NCI-H2081 (cell line): ENCODE measurements at regions not wholly inside any gene's neighbourhood (a gene's known extent, or its start where the extent isn't known, plus 50 kb on each side); places are given as distances from the start of the nearest gene placed in this dataset.

Experiments
- DNase-seq, 2 experiments: peaks; one replicate each; lab custom pipeline; 2025; lab: John Stamatoyannopoulos, UW

DNA sequence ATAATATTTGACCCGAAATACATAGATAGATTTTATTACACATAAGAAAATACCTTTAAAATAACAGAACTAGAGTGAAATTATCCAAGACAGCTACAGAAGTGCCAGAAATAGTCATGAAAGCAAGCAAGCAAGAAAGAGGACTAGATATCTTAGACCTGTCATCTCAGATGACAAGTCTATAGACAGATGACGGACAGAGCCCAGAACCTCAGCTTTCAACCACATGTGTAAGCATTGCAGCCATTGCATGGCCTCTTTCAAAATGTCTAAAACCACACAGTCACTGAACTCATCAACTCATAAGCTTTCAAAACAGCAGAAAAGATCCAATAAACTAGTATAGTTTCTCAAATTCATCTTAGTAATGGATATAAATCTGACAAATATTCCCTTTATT, 59.8 kb upstream of the FHIT start:
- no peak for DNase-seq

DNA sequence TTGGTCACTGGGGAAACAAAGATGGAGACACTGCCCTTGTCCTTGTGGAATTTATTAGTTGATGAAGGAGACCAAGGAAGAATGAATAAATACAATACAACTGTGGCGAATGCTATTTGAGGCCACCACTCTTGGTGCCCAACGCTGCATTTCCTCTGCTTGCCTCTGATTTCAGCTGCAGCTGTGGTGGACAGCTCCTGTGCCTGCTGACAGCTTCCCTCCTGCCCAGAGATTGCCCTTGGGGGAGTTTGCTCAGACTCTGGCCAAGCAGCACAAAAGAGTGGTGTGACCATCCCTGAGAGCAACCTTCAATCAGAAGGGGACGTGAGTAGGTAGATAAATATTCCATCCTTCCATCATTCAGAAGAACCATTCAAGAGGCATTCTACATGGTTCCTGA, 64.6 kb upstream of the FHIT start:
- no peak for DNase-seq

- DNase-seq: no peak
Measured at GRCh38 chr3:61323094-61323493, 71.8 kb upstream of the FHIT start.

GRCh38 chr3:61331929-61332552, 80.8 kb upstream of the FHIT start:
- no peak for DNase-seq

GRCh38 chr3:61333192-61333961, 82.1 kb upstream of the FHIT start:
- DNase-seq: no peak

DNA sequence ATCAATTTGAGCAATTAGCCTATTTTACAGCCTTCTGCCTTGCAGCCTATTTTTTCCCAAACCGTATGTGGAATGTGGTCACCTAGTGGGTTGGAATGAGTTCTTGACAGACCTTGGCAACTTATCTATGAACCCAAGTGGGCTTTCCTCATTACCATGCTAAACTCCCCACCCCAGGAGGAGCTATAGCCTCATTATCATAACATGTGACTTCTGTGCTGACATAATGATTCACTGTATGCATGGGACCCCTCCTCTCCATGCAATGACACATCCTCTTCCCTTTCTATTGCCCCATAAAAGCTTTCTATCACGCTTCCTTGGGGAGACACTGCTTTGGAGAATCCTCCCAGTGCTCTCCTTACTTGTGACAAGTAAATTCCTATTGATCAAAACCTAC, 83.5 kb upstream of the FHIT start:
- no peak for DNase-seq

DNA sequence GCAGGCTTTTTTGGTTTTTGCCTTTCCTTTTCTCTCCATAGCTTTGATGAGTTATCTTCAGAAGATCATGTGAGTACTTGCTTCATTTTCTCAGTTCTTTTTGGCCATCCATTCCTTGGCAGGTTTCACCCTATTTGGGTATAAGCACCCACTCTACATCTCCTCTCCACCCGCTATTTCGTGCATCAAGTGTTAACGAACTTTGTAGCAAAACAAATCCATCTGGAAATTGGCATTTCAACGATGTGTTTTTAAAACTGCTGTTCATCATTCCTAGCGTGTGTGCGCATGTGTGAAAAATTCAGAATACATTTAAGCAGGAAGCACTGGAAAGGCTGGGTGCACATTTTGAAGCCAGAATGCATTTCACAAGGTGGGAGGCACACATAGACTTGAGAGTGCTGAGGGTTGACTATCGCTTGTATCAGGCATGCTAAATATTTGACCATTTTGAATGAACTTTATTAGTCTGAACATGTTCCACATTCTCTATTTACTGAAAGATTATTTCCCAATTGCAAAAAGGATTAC, 89.7 kb upstream of the FHIT start:
- no peak for DNase-seq

DNA sequence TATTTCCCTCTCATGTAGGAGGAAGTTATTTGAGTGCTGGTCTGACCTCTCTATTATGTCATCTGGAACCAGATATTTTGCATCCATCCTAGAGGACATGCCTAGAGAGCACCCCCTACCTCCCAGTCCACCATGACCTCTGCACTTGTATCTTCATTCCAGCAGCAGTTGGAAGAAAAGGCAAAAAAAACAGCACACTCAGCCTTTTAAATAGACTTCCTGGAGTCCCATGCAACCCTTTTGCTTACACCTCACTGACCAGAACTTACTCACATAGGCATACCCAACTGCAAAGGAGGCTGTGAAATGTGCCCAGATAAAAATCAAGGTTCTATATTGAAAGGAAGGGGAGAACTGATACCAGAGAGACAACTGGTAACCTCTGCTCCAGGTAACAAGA, 92.3 kb upstream of the FHIT start:
- no peak for DNase-seq

DNA sequence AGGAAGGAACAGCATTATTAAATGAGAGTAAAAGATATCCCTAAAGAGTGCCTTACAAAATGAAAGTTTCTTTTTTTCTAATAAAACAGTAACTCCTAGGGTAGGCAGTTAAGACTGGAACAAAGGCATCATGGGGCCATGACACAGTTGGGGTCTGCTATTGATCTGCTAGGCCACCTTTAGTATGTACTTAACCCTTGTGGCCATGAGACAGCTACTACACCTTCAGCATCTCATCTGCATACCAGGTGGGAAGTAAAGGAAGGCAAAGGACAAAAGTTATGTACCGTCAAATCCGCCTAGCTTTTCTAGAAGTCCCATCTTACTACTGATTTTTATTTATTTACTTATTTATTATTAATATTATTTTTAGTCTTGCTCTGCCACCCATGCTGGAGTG, 93.8 kb upstream of the FHIT start:
- DNase-seq: no peak

GRCh38 chr3:61347981-61348380, 96.7 kb upstream of the FHIT start:
- DNase-seq: no peak

- no peak for DNase-seq
Measured at GRCh38 chr3:61349717-61350116, 98.5 kb upstream of the FHIT start.

DNA sequence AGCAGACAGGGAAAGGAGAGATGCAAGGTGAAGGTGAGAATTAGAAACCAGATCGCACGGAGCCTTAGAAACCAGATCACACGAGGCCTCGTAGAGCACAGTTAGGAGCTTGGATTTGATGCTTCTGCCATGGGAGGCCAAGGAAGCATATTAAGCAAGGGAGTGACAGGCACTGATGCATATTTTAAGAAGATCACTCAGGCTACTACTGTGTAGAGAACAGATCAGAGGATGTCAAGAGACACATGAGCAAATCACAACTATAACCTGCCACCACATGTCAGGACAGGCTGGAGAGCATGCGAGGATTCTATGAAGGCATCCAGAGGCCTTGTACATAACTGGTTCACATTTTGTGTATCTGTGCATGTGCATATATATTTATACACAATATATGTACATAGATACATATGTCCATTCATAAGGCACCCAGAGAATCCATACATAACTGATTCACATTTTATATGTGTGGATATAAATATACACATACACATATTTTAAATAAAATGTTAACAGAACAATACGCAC, 99.6 kb upstream of the FHIT start:
- no peak for DNase-seq

- DNase-seq: no peak
Measured at GRCh38 chr3:61352306-61352705, 101.1 kb upstream of the FHIT start.

DNA sequence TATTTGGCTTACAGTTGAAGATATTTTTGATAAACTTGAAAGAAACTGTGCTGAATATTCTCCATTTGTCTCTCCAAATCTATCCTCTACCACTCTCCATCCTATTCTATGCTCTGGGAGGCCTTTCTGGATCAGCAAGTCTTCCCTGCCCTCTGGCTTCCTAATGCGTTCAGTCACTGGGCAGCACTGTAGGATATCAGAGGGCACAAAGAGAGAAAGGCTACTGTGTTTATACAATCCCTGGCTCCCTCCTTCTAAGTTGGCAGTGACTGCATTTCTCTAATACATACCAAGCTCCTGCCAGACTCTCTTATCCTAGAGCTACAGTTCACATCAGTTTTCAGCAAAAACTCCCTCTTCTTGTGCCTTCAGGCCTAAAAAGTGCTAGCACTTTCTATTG, 102.1 kb upstream of the FHIT start:
- no peak for DNase-seq

- DNase-seq: no peak
Measured at GRCh38 chr3:61354604-61355003, 103.4 kb upstream of the FHIT start.

DNA sequence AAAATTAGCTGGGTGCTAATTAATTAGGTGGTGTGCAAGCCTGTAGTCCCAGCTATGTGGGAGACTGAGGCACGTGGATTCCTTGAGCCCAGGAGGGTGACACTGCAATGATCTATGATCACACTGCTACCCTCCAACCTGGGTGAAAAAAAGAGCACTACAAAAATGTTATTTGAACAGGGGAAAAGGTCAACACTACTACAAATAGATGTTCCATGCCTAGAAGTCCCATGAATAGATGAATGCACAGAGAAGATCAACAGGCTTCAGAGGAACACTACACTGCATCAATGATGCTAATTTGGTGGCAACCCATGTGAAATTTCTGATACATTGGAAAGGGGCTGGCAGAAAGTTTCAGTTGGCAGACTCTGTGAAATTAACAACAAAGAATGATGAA, 105.4 kb upstream of the FHIT start:
- DNase-seq: no peak

DNA sequence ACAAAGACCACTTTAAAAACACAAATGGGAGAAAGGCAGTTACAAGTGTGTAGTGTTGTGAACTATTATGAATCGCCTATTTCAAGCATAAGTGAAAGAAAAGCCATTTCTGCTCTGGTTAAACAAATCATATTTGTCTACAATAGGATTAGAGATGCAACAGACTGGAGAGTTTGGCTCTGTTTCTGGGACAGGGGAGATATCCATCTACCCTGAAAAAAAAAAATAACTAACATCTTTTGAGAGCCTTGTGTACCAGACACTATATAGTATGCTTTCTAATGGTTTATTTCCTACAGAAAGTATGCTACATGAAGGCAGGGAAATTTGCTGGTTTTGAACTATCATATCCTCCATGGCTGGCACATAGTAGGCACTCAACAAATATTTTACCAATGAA, 106.7 kb upstream of the FHIT start:
- DNase-seq: no peak

DNA sequence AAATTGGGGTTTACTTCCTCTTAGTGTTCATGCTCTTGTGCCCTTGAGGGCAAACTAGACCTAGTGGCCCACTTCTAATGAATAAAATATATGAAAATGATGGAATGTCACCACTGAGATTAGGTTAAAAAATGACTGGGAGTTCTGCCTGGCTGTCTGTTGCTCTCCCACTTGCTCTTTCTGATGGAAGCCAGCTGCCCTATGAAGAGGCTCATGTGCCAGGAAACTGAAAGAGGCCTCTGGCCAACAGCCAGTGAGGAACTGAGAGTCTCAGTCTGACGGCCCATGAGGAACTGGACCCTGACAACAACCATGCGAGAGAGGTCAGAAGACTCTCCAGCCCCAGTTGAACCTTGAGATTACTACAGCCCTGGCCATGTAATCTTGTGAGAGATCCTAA, 107.1 kb upstream of the FHIT start:
- DNase-seq: no peak

GRCh38 chr3:61360297-61360965, 109.2 kb upstream of the FHIT start:
- DNase-seq: no peak

DNA sequence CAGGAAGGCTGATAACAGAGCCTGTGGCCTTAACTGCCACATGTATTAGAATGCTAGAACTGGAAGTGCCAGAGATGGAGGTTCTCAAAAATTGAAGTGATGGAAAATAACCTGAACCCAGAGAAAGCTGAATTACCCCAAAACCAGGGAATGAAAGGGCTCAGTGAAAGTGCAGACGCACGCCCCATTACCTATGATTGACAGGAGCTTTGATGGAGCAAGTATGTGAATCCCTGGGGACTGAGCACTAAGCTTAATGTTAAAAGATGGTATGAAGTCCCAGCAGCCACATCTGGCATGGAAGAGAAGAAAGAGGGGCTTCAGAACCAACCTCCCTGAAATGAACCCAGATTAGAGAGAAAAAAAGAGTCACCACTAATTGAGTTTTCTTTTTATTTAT, 118.4 kb upstream of the FHIT start:
- DNase-seq: no peak

DNA sequence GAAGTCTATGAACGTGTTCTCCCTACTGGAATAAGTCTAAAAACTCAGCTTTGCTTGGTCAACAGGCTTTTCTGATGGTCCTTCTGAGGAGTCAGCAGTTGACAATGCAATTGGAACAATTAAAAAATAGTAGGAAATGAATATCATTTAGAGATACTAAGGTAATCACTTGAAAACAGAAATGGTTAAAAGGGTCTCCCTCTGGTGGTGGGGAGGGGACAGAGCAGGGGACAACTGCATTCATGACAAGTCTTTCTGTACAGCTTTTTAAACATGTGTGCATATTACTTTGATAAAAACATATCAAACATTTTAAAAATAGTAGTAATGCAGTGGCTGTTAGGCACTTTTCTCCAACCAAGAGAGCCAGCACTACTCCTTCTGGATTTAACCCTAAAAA, 119.9 kb upstream of the FHIT start:
- peak in 1 of 2 experiments; percentile 4 for DNase-seq

DNA sequence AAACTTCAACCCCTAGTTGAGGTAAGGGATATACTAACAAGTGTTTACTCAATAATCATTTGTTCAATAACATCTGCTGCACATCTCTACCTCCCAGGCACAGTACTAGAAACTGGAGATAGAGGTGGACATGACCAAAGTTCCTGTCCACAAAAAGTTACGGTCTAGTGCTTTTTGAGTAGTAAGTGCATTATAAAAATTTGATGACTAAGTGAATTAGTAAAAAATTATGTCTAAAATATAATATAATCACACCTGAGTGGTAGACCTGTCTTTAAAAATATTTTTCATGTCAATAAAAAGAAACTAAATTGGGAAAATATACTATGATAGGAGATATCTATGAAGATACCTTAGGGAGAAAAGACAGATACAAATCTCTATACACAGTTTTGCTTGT, 121.5 kb upstream of the FHIT start:
- DNase-seq: no peak

DNA sequence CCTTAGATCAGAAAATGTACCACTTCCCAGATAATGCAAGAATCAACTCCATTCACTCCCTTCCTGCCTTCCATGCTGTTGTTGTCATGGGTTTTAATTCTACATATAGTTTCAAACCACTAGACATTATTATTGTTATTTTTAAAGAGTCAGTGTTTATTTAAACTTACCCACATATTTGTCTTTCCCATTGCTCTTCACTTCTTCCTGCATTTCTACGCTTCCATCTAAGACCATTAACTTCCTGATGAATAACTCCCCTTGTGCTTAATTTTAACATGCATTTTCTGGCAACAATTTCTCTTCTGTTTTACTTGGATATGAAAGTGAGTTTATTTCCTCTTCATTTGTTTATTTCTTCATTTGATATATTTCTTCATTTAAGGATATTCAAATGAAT, 127.1 kb upstream of the FHIT start:
- DNase-seq: no peak
